ENCODE measurements at regions not wholly inside any gene's neighbourhood (a gene's known extent, or its start where the extent isn't known, plus 50 kb on each side); places are given as distances from the start of the nearest gene placed in this dataset.

- no peak for TF ChIP-seq CTCF (conservative IDR thresholded peaks at IDR 0.05; ENCODE audit: low read length)
- TF ChIP-seq EZH2phosphoT487 (IDR thresholded peaks at IDR 0.05; ENCODE audit: borderline replicate concordance, low read depth, low read length) = no peak
Measured at GRCh38 chr3:5052247-5052646, 69.8 kb upstream of the ARL8B start.

Measured in OCI-LY7 (cell line).